NT2/D1 (cell line): ENCODE measurements at regions not wholly inside any gene's neighbourhood (a gene's known extent, or its start where the extent isn't known, plus 50 kb on each side); places are given as distances from the start of the nearest gene placed in this dataset.

Source experiments
- YY1 ChIP-seq: IDR thresholded peaks from 2 replicates; pipeline ENCODE4 v1.6.1; 2011; ENCODE audit not compliant: insufficient read length, insufficient read depth
- ZNF274 ChIP-seq: IDR thresholded peaks from 2 replicates; pipeline ENCODE4 v1.6.1; 2011; ENCODE audit warnings: mild to moderate bottlenecking, low read depth, low read length

GRCh38 chr5:145362266-145362665, 472.9 kb downstream of the PRELID2 start:
- TF ChIP-seq YY1 (no peak), ZNF274 (no peak)
